SK-N-SH treated with all-trans-retinoic acid at 6 μM for 48 hours (cell line): ENCODE measurements at regions not wholly inside any gene's neighbourhood (a gene's known extent, or its start where the extent isn't known, plus 50 kb on each side); places are given as distances from the start of the nearest gene placed in this dataset.
A peak's percentile ranks its signal among the peaks of the same experiment; 100 is the strongest.

Experiments
- ATAC-seq: fragments of 200-7000 bp; cut with Tn5 transposase; 3 replicates; pipeline ENCODE4 v1.9.1; 2020; ENCODE audit warnings: mild to moderate bottlenecking, moderate library complexity
- ARNTL ChIP-seq: fragments of 450-650 bp; formaldehyde crosslinking; IDR thresholded peaks from 2 replicates; pipeline ENCODE4 v1.5.0; 2020; ENCODE audit warnings: low read depth, mild to moderate bottlenecking, moderate library complexity, borderline replicate concordance
- BACH2 ChIP-seq: fragments of 250-450 bp; sonication (Bioruptor Pico); IDR thresholded peaks from 2 replicates; pipeline ENCODE4 v1.9.0; 2021; ENCODE audit warnings: mild to moderate bottlenecking, borderline replicate concordance
- CSDC2 ChIP-seq: fragments of 250-450 bp; sonication (Bioruptor Pico); IDR thresholded peaks from 2 replicates; pipeline ENCODE4 v1.5.0; 2020; ENCODE audit warnings: mild to moderate bottlenecking, moderate library complexity
- ESRRG ChIP-seq: fragments of 250-450 bp; sonication (Bioruptor Pico); IDR thresholded peaks from 2 replicates; pipeline ENCODE4 v1.6.1; 2021; ENCODE audit warnings: mild to moderate bottlenecking
- GLIS3 ChIP-seq: fragments of 250-450 bp; sonication (Bioruptor Pico); IDR thresholded peaks from 2 replicates; pipeline ENCODE4 v1.5.0; 2020; ENCODE audit warnings: mild to moderate bottlenecking, moderate library complexity
- ISL1 ChIP-seq: fragments of 250-450 bp; sonication (Bioruptor Pico); IDR thresholded peaks from 2 replicates; pipeline ENCODE4 v2.1.2; 2022; ENCODE audit warnings: mild to moderate bottlenecking, moderate library complexity
- OSR1 ChIP-seq: fragments of 250-450 bp; sonication (Bioruptor Pico); IDR thresholded peaks from 2 replicates; pipeline ENCODE4 v1.8.0; 2022; ENCODE audit warnings: moderate library complexity, mild to moderate bottlenecking, inconsistent platforms
- PPARA ChIP-seq: fragments of 250-450 bp; sonication (Bioruptor Pico); IDR thresholded peaks from 2 replicates; pipeline ENCODE4 v1.5.0; 2020; ENCODE audit warnings: mild to moderate bottlenecking, borderline replicate concordance
- RARB ChIP-seq: fragments of 250-450 bp; sonication (Bioruptor Pico); IDR thresholded peaks from 2 replicates; pipeline ENCODE4 v1.8.0; 2021; ENCODE audit warnings: mild to moderate bottlenecking, moderate library complexity
- SNAI2 ChIP-seq: fragments of 250-450 bp; sonication (Bioruptor Pico); IDR thresholded peaks from 2 replicates; pipeline ENCODE4 v1.5.0; 2020; ENCODE audit warnings: mild to moderate bottlenecking, moderate library complexity
- TCF4 ChIP-seq: fragments of 250-450 bp; sonication (Bioruptor Pico); IDR thresholded peaks from 2 replicates; pipeline ENCODE4 v1.8.0; 2021; ENCODE audit warnings: mild to moderate bottlenecking, moderate library complexity, borderline replicate concordance
- TOX ChIP-seq: fragments of 250-450 bp; sonication (Bioruptor Pico); IDR thresholded peaks from 2 replicates; pipeline ENCODE4 v1.8.0; 2021; ENCODE audit warnings: mild to moderate bottlenecking, moderate library complexity, borderline replicate concordance
- ZC3H10 ChIP-seq: fragments of 250-450 bp; sonication (Bioruptor Pico); IDR thresholded peaks from 2 replicates; pipeline ENCODE4 v1.5.1; 2021; ENCODE audit warnings: mild to moderate bottlenecking, moderate library complexity
- ZFP3 ChIP-seq: fragments of 250-450 bp; sonication (Bioruptor Pico); IDR thresholded peaks from 2 replicates; pipeline ENCODE4 v1.5.0; 2020; ENCODE audit warnings: mild to moderate bottlenecking, moderate library complexity
- ZFP30 ChIP-seq: fragments of 450-650 bp; formaldehyde crosslinking; IDR thresholded peaks from 2 replicates; pipeline ENCODE4 v1.5.0; 2022; ENCODE audit warnings: mild to moderate bottlenecking, moderate library complexity
- ZNF565 ChIP-seq: fragments of 450-650 bp; formaldehyde crosslinking; conservative IDR thresholded peaks from 2 replicates; pipeline ENCODE4 v1.5.0; 2020; ENCODE audit warnings: low read depth, mild to moderate bottlenecking, moderate library complexity
- ZNF70 ChIP-seq: fragments of 450-650 bp; formaldehyde crosslinking; IDR thresholded peaks from 2 replicates; pipeline ENCODE4 v1.5.0; 2020; ENCODE audit warnings: mild to moderate bottlenecking, moderate library complexity
- ZNF8 ChIP-seq: fragments of 450-650 bp; formaldehyde crosslinking; IDR thresholded peaks from 2 replicates; pipeline ENCODE4 v1.5.0; 2020; ENCODE audit warnings: mild to moderate bottlenecking, moderate library complexity
- TF ChIP-seq, protein P1 (sequence below): fragments of 250-450 bp; sonication (Bioruptor Pico); IDR thresholded peaks from 2 replicates; pipeline ENCODE4 v1.5.1; 2021; ENCODE audit warnings: mild to moderate bottlenecking, moderate library complexity
- TF ChIP-seq, protein P2 (sequence below): fragments of 250-450 bp; sonication (Bioruptor Pico); IDR thresholded peaks from 2 replicates; pipeline ENCODE4 v1.5.0; 2020; ENCODE audit warnings: mild to moderate bottlenecking, moderate library complexity
- TF ChIP-seq, protein P3 (sequence below): fragments of 250-450 bp; sonication (Bioruptor Pico); IDR thresholded peaks from 2 replicates; pipeline ENCODE4 v1.8.0; 2020; ENCODE audit warnings: mild to moderate bottlenecking, moderate library complexity, borderline replicate concordance
- TF ChIP-seq, protein P4 (sequence below): fragments of 250-450 bp; sonication (Bioruptor Pico); IDR thresholded peaks from 2 replicates; pipeline ENCODE4 v1.5.1; 2020; ENCODE audit warnings: low read depth, mild to moderate bottlenecking, moderate library complexity
- TF ChIP-seq, protein P5 (sequence below): fragments of 250-450 bp; sonication (Bioruptor Pico); IDR thresholded peaks from 2 replicates; pipeline ENCODE4 v1.8.0; 2021; ENCODE audit warnings: low read depth, mild to moderate bottlenecking, moderate library complexity, borderline replicate concordance

DNA sequence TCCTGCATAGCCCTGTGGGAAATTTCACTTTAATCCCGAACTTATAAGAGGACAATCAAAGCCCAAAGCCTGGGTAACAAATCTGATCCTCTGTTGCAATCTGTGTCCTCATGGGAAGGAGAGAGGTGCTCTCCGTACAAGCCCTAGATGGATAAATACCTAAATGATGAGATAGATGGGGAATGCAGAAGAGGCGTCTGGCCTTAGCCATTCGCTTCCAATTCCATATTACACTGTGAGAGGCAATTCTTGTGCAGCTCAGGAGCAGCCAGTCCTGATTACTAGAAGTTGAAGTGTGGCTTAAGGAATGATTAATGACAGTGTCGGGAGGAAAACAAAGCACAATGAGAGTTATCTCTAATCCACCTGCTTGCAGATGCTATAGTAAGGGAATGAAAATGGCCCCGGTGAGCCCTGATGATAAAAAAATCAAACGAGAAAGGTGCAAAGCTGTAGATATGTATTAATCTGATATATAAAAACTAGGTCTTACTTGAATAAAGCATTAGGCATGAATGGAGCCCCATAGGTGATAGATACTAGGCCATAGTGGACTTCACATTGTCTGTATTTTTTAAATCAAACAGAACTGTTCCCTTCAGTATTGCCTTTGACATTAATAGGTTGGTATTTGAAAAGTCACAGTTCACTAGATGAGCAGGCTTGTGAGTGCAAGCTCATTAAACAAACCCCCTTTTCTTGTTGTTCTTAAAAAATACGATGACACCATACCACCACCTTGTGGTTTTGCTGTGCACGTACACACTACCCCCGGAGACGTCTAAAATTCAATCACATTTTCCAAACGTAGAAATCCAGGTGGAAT is 54.2 kb upstream of the TMCO5A start:
- peak; percentile 77 for ATAC-seq
- TF ChIP-seq ISL1 (CRISPR knock-in tag) (peak; percentile 54), ESRRG (0 out of 2 replicates have a peak, but pooled peaks have one; percentile 66), ARNTL (no peak), ZFP30 (CRISPR knock-in tag) (no peak), BACH2 (CRISPR knock-in tag) (no peak), GLIS3 (CRISPR knock-in tag) (no peak), ZNF565 (CRISPR knock-in tag) (no peak), PPARA (CRISPR knock-in tag) (no peak), OSR1 (no peak), TOX (no peak), RARB (CRISPR knock-in tag) (no peak), CSDC2 (CRISPR knock-in tag) (no peak), ZFP3 (CRISPR knock-in tag) (no peak), ZNF8 (CRISPR knock-in tag) (no peak), ZC3H10 (no peak), ZNF70 (CRISPR knock-in tag) (no peak), SNAI2 (CRISPR knock-in tag) (no peak; the same call in none of the 2 replicates), TCF4 (CRISPR knock-in tag) (0 out of 2 replicates have a peak, but pooled peaks have one; percentile 20)
- TF ChIP-seq, protein P1, sequence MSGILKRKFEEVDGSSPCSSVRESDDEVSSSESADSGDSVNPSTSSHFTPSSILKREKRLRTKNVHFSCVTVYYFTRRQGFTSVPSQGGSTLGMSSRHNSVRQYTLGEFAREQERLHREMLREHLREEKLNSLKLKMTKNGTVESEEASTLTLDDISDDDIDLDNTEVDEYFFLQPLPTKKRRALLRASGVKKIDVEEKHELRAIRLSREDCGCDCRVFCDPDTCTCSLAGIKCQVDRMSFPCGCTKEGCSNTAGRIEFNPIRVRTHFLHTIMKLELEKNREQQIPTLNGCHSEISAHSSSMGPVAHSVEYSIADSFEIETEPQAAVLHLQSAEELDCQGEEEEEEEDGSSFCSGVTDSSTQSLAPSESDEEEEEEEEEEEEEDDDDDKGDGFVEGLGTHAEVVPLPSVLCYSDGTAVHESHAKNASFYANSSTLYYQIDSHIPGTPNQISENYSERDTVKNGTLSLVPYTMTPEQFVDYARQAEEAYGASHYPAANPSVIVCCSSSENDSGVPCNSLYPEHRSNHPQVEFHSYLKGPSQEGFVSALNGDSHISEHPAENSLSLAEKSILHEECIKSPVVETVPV (CRISPR knock-in tag), result peak; percentile 51; the same call in 1 of the 2 replicates
- TF ChIP-seq, protein P2, sequence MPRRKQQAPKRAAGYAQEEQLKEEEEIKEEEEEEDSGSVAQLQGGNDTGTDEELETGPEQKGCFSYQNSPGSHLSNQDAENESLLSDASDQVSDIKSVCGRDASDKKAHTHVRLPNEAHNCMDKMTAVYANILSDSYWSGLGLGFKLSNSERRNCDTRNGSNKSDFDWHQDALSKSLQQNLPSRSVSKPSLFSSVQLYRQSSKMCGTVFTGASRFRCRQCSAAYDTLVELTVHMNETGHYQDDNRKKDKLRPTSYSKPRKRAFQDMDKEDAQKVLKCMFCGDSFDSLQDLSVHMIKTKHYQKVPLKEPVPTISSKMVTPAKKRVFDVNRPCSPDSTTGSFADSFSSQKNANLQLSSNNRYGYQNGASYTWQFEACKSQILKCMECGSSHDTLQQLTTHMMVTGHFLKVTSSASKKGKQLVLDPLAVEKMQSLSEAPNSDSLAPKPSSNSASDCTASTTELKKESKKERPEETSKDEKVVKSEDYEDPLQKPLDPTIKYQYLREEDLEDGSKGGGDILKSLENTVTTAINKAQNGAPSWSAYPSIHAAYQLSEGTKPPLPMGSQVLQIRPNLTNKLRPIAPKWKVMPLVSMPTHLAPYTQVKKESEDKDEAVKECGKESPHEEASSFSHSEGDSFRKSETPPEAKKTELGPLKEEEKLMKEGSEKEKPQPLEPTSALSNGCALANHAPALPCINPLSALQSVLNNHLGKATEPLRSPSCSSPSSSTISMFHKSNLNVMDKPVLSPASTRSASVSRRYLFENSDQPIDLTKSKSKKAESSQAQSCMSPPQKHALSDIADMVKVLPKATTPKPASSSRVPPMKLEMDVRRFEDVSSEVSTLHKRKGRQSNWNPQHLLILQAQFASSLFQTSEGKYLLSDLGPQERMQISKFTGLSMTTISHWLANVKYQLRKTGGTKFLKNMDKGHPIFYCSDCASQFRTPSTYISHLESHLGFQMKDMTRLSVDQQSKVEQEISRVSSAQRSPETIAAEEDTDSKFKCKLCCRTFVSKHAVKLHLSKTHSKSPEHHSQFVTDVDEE, result peak; percentile 39; the same call in 1 of the 2 replicates
- TF ChIP-seq, protein P3, sequence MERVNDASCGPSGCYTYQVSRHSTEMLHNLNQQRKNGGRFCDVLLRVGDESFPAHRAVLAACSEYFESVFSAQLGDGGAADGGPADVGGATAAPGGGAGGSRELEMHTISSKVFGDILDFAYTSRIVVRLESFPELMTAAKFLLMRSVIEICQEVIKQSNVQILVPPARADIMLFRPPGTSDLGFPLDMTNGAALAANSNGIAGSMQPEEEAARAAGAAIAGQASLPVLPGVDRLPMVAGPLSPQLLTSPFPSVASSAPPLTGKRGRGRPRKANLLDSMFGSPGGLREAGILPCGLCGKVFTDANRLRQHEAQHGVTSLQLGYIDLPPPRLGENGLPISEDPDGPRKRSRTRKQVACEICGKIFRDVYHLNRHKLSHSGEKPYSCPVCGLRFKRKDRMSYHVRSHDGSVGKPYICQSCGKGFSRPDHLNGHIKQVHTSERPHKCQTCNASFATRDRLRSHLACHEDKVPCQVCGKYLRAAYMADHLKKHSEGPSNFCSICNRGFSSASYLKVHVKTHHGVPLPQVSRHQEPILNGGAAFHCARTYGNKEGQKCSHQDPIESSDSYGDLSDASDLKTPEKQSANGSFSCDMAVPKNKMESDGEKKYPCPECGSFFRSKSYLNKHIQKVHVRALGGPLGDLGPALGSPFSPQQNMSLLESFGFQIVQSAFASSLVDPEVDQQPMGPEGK (CRISPR knock-in tag), result no peak
- TF ChIP-seq, protein P4, sequence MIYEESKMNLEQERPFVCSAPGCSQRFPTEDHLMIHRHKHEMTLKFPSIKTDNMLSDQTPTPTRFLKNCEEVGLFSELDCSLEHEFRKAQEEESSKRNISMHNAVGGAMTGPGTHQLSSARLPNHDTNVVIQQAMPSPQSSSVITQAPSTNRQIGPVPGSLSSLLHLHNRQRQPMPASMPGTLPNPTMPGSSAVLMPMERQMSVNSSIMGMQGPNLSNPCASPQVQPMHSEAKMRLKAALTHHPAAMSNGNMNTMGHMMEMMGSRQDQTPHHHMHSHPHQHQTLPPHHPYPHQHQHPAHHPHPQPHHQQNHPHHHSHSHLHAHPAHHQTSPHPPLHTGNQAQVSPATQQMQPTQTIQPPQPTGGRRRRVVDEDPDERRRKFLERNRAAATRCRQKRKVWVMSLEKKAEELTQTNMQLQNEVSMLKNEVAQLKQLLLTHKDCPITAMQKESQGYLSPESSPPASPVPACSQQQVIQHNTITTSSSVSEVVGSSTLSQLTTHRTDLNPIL (CRISPR knock-in tag), result peak; percentile 47; the same call in 1 of the 2 replicates
- TF ChIP-seq, protein P5, sequence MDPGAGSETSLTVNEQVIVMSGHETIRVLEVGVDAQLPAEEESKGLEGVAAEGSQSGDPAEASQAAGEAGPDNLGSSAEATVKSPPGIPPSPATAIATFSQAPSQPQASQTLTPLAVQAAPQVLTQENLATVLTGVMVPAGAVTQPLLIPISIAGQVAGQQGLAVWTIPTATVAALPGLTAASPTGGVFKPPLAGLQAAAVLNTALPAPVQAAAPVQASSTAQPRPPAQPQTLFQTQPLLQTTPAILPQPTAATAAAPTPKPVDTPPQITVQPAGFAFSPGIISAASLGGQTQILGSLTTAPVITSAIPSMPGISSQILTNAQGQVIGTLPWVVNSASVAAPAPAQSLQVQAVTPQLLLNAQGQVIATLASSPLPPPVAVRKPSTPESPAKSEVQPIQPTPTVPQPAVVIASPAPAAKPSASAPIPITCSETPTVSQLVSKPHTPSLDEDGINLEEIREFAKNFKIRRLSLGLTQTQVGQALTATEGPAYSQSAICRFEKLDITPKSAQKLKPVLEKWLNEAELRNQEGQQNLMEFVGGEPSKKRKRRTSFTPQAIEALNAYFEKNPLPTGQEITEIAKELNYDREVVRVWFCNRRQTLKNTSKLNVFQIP (CRISPR knock-in tag), result no peak
- TF ChIP-seq, all 23 proteins: peak for 6

DNA sequence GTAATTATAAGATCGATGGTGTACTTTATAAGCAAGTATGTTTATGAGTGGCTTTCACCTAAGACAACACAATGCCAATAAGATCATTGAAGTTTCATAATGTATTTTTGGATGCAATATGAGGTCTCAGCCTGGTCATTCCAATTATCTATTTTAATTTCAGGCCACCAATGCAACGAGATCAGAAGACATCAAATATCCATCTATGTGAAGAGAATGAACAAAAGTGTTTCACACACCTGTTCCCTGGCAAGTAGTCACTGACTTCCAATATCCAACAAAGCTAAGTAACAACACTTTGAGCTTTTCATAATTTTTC is 53.6 kb upstream of the TMCO5A start:
- no peak for ATAC-seq
- TF ChIP-seq, protein P2, result no peak
- no peak for TF ChIP-seq BACH2 (CRISPR knock-in tag)
- TF ChIP-seq, protein P3 (CRISPR knock-in tag), result no peak
- no peak for TF ChIP-seq ISL1 (CRISPR knock-in tag)
- TF ChIP-seq, protein P1 (CRISPR knock-in tag), result no peak
- no peak for TF ChIP-seq ZNF565 (CRISPR knock-in tag)
- TF ChIP-seq ZNF70 (CRISPR knock-in tag), result no peak
- TF ChIP-seq OSR1, result no peak
- no peak for TF ChIP-seq ZFP30 (CRISPR knock-in tag)
- no peak for TF ChIP-seq SNAI2 (CRISPR knock-in tag)
- no peak for TF ChIP-seq ZNF8 (CRISPR knock-in tag)
- no peak for TF ChIP-seq PPARA (CRISPR knock-in tag)
